T-helper 1 cell treated with Interleukin-12 subunit alpha and Interleukin-12 subunit beta and Interleukin-4 antibody, amounts not matched to agents 30 μg/mL and 1 μg/mL, for 36 hours (primary cell): ENCODE measurements at regions not wholly inside any gene's neighbourhood (a gene's known extent, or its start where the extent isn't known, plus 50 kb on each side); places are given as distances from the start of the nearest gene placed in this dataset.
"Not testable (repeated sequence)": the region's sequence is repeated elsewhere in the genome, so short reads cannot be mapped to it uniquely, and the experiment has no call there.

Source experiments
- H3K27ac Mint-ChIP-seq: one replicate; pipeline ENCODE4 v1.8.0; 2021; ENCODE audit warnings: mild to moderate bottlenecking, mixed read lengths
- H3K27me3 Mint-ChIP-seq: one replicate; pipeline ENCODE4 v1.8.0; 2021; ENCODE audit warnings: low read depth, mixed read lengths
- H3K36me3 Mint-ChIP-seq: one replicate; pipeline ENCODE4 v1.8.0; 2021; ENCODE audit warnings: low read depth, mixed read lengths
- H3K4me1 Mint-ChIP-seq: one replicate; pipeline ENCODE4 v1.8.0; 2021; ENCODE audit warnings: low read depth, mixed read lengths
- H3K4me3 Mint-ChIP-seq: one replicate; pipeline ENCODE4 v1.8.0; 2021; ENCODE audit warnings: mild to moderate bottlenecking, moderate library complexity, mixed read lengths
- H3K9me3 Mint-ChIP-seq: one replicate; pipeline ENCODE4 v1.8.0; 2021; ENCODE audit warnings: mixed read lengths

- Mint-ChIP-seq H3K27ac (no peak overlapping the region), H3K4me1 (peaks cover 45% of the 10 kb centered on the region), H3K9me3 (no peaks in the 10 kb centered on the region), H3K4me3 (no peak overlapping the region), H3K36me3 (no peaks in the 10 kb centered on the region), H3K27me3 (no peaks in the 10 kb centered on the region)
Measured at GRCh38 chr6:25181350-25181724, 97.8 kb upstream of the CARMIL1 start.

- Mint-ChIP-seq H3K4me1 (peaks cover 44% of the 10 kb centered on the region), H3K36me3 (no peaks in the 10 kb centered on the region), H3K4me3 (no peak overlapping the region), H3K27ac (peak overlapping the region; percentile 19), H3K9me3 (no peaks in the 10 kb centered on the region), H3K27me3 (no peaks in the 10 kb centered on the region)
Measured at GRCh38 chr6:25181923-25182322, 97.3 kb upstream of the CARMIL1 start.

GRCh38 chr6:25186919-25187318, 92.3 kb upstream of the CARMIL1 start:
- Mint-ChIP-seq H3K4me3 (no peak overlapping the region), H3K36me3 (no peaks in the 10 kb centered on the region), H3K4me1 (peaks cover 12% of the 10 kb centered on the region), H3K27ac (no peak overlapping the region), H3K27me3 (peaks cover 4% of the 10 kb centered on the region), H3K9me3 (no peaks in the 10 kb centered on the region)

GRCh38 chr6:25188232-25188631, 90.9 kb upstream of the CARMIL1 start:
- Mint-ChIP-seq H3K9me3 (no peaks in the 10 kb centered on the region), H3K36me3 (no peaks in the 10 kb centered on the region), H3K27me3 (peaks cover 13% of the 10 kb centered on the region), H3K27ac (no peak overlapping the region), H3K4me1 (peaks cover 2% of the 10 kb centered on the region), H3K4me3 (no peak overlapping the region)

- Mint-ChIP-seq H3K9me3 (no peaks in the 10 kb centered on the region), H3K27ac (no peak overlapping the region), H3K36me3 (no peaks in the 10 kb centered on the region), H3K4me1 (peaks cover 2% of the 10 kb centered on the region), H3K27me3 (peaks cover 13% of the 10 kb centered on the region), H3K4me3 (no peak overlapping the region)
Measured at GRCh38 chr6:25192590-25193459, 86.3 kb upstream of the CARMIL1 start.

- no peak overlapping the region for H3K4me3 Mint-ChIP-seq
Measured at GRCh38 chr6:25193460-25194171, 85.6 kb upstream of the CARMIL1 start.

GRCh38 chr6:25194172-25194678, 84.9 kb upstream of the CARMIL1 start:
- Mint-ChIP-seq H3K27me3 (peaks cover 10% of the 10 kb centered on the region), H3K4me1 (peaks cover 2% of the 10 kb centered on the region), H3K9me3 (no peaks in the 10 kb centered on the region), H3K4me3 (no peak overlapping the region), H3K36me3 (no peaks in the 10 kb centered on the region), H3K27ac (no peak overlapping the region)

More at GRCh38 chr6:25193460-25194171, 85.6 kb upstream of the CARMIL1 start:
- peaks cover 10% of the 10 kb centered on the region for H3K27me3 Mint-ChIP-seq
- H3K36me3 Mint-ChIP-seq: no peaks in the 10 kb centered on the region
- no peaks in the 10 kb centered on the region for H3K9me3 Mint-ChIP-seq
- H3K27ac Mint-ChIP-seq: no peak overlapping the region
- H3K4me1 Mint-ChIP-seq: peaks cover 2% of the 10 kb centered on the region

GRCh38 chr6:25196464-25196863, 82.7 kb upstream of the CARMIL1 start:
- Mint-ChIP-seq H3K27ac (no peak overlapping the region), H3K9me3 (no peaks in the 10 kb centered on the region), H3K4me1 (peaks cover 2% of the 10 kb centered on the region), H3K4me3 (no peak overlapping the region), H3K27me3 (peaks cover 10% of the 10 kb centered on the region), H3K36me3 (no peaks in the 10 kb centered on the region)

- Mint-ChIP-seq H3K27ac (no peak overlapping the region), H3K4me3 (no peak overlapping the region), H3K9me3 (no peaks in the 10 kb centered on the region), H3K4me1 (peaks cover 2% of the 10 kb centered on the region), H3K36me3 (no peaks in the 10 kb centered on the region), H3K27me3 (peaks cover 7% of the 10 kb centered on the region)
Measured at GRCh38 chr6:25197111-25197510, 82.1 kb upstream of the CARMIL1 start.

GRCh38 chr6:25199544-25199943, 79.6 kb upstream of the CARMIL1 start:
- no peak overlapping the region for H3K4me3 Mint-ChIP-seq
- no peaks in the 10 kb centered on the region for H3K36me3 Mint-ChIP-seq
- no peak overlapping the region for H3K27ac Mint-ChIP-seq
- H3K9me3 Mint-ChIP-seq: peaks cover 2% of the 10 kb centered on the region
- no peaks in the 10 kb centered on the region for H3K27me3 Mint-ChIP-seq
- H3K4me1 Mint-ChIP-seq: peaks cover 2% of the 10 kb centered on the region

- Mint-ChIP-seq H3K9me3 (peaks cover 10% of the 10 kb centered on the region), H3K27me3 (no peaks in the 10 kb centered on the region), H3K36me3 (no peaks in the 10 kb centered on the region), H3K4me1 (no peaks in the 10 kb centered on the region), H3K4me3 (no peak overlapping the region), H3K27ac (no peak overlapping the region)
Measured at GRCh38 chr6:25202504-25202903, 76.7 kb upstream of the CARMIL1 start.

- Mint-ChIP-seq H3K27me3 (peaks cover 11% of the 10 kb centered on the region), H3K27ac (no peak overlapping the region), H3K4me3 (no peak overlapping the region), H3K36me3 (peaks cover 2% of the 10 kb centered on the region), H3K4me1 (no peaks in the 10 kb centered on the region), H3K9me3 (peaks cover 24% of the 10 kb centered on the region)
Measured at GRCh38 chr6:25205629-25206028, 73.5 kb upstream of the CARMIL1 start.

GRCh38 chr6:25207453-25208155, 71.6 kb upstream of the CARMIL1 start:
- not testable (repeated sequence) for H3K27ac Mint-ChIP-seq, H3K36me3 Mint-ChIP-seq, H3K4me3 Mint-ChIP-seq, H3K4me1 Mint-ChIP-seq
- Mint-ChIP-seq H3K9me3 (peaks cover 34% of the 10 kb centered on the region), H3K27me3 (peaks cover 20% of the 10 kb centered on the region)

- no peak overlapping the region for H3K27ac Mint-ChIP-seq
- no peak overlapping the region for H3K4me3 Mint-ChIP-seq
- H3K9me3 Mint-ChIP-seq: peaks cover 10% of the 10 kb centered on the region
- peaks cover 2% of the 10 kb centered on the region for H3K36me3 Mint-ChIP-seq
- peaks cover 9% of the 10 kb centered on the region for H3K27me3 Mint-ChIP-seq
- H3K4me1 Mint-ChIP-seq: no peaks in the 10 kb centered on the region
Measured at GRCh38 chr6:25215881-25216280, 63.3 kb upstream of the CARMIL1 start.
